ENCODE measurements at regions not wholly inside any gene's neighbourhood (a gene's known extent, or its start where the extent isn't known, plus 50 kb on each side); places are given as distances from the start of the nearest gene placed in this dataset.

- TF ChIP-seq, protein P1, sequence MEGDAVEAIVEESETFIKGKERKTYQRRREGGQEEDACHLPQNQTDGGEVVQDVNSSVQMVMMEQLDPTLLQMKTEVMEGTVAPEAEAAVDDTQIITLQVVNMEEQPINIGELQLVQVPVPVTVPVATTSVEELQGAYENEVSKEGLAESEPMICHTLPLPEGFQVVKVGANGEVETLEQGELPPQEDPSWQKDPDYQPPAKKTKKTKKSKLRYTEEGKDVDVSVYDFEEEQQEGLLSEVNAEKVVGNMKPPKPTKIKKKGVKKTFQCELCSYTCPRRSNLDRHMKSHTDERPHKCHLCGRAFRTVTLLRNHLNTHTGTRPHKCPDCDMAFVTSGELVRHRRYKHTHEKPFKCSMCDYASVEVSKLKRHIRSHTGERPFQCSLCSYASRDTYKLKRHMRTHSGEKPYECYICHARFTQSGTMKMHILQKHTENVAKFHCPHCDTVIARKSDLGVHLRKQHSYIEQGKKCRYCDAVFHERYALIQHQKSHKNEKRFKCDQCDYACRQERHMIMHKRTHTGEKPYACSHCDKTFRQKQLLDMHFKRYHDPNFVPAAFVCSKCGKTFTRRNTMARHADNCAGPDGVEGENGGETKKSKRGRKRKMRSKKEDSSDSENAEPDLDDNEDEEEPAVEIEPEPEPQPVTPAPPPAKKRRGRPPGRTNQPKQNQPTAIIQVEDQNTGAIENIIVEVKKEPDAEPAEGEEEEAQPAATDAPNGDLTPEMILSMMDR (IDR thresholded peaks at IDR 0.05): peak; percentile 58 to 78 (median 67)
- no peak for TF ChIP-seq POLR2A (IDR thresholded peaks at IDR 0.05)
Observed at GRCh38 chr6:108782179-108783041, 65.8 kb upstream of the ARMC2 start.
